ENCODE measurements at regions not wholly inside any gene's neighbourhood (a gene's known extent, or its start where the extent isn't known, plus 50 kb on each side); places are given as distances from the start of the nearest gene placed in this dataset.

- TF ChIP-seq ZNF462 (CRISPR knock-in tag; IDR thresholded peaks at IDR 0.05), result no peak
Measured at GRCh38 chr6:62445521-62445920, 159.5 kb upstream of the KHDRBS2 start (continued).

GRCh38 chr6:62441182-62441581 lies 155.2 kb upstream of the KHDRBS2 start:
- H3K4me3 Mint-ChIP-seq, result no peak overlapping the region
- TF ChIP-seq NANOG (IDR thresholded peaks at IDR 0.05; ENCODE audit: borderline replicate concordance) (no peak), CTCF (conservative IDR thresholded peaks at IDR 0.05; ENCODE audit: low read depth in 2 of 2) (no peak), POLR2AphosphoS5 (IDR thresholded peaks at IDR 0.05; ENCODE audit: low read depth) (no peak), REST (IDR thresholded peaks at IDR 0.05; ENCODE audit: unreplicated experiment) (no peak)
- Histone ChIP-seq H3K36me3 (ENCODE audit: insufficient read depth) (0 out of 2 replicates have a peak, but pooled peaks cover 3% of the 10 kb centered on the region), H3K79me2 (replicated peaks; ENCODE audit: insufficient read depth) (no peaks in the 10 kb centered on the region), H3K27me3 (ENCODE audit: insufficient read depth) (no peaks in the 10 kb centered on the region), H3K9me2 (ENCODE audit: insufficient read depth) (no peaks in the 10 kb centered on the region), H3F3A (replicated peaks; ENCODE audit: low read depth) (no peaks in the 10 kb centered on the region), H4K20me1 (replicated peaks; ENCODE audit: insufficient read depth) (no peaks in the 10 kb centered on the region), H3K4me1 (ENCODE audit: insufficient read depth) (no peaks in the 10 kb centered on the region), H3K4me3 (no peak overlapping the region), H2AFZ (no peak overlapping the region), H3K4me2 (no peak overlapping the region), H3K27ac (ENCODE audit: low read depth) (no peak overlapping the region)
- H3K27me3 Mint-ChIP-seq (ENCODE audit: insufficient read depth, low read depth, poor library complexity), result peaks cover 3% of the 10 kb centered on the region
- DNase-seq (ENCODE audit: low spot score), result no peak
- no peak for ATAC-seq
- peaks cover 15% of the 10 kb centered on the region for H3K36me3 Mint-ChIP-seq (ENCODE audit: low read depth)
- no peaks in the 10 kb centered on the region for H3K4me1 Mint-ChIP-seq
- peaks cover 31% of the 10 kb centered on the region for H3K9me3 Mint-ChIP-seq
- H3K27ac Mint-ChIP-seq, result no peak overlapping the region

Data from GM23338 (cell line).